ENCODE measurements at regions not wholly inside any gene's neighbourhood (a gene's known extent, or its start where the extent isn't known, plus 50 kb on each side); places are given as distances from the start of the nearest gene placed in this dataset.

GRCh38 chr9:13707612-13708576, 428.4 kb upstream of the MPDZ start:
- TF ChIP-seq CTCF (IDR thresholded peaks at IDR 0.05) (no peak), ZFX (IDR thresholded peaks at IDR 0.05; ENCODE audit: borderline replicate concordance) (no peak)
